Hepatocyte (in vitro differentiated cells): ENCODE measurements at regions not wholly inside any gene's neighbourhood (a gene's known extent, or its start where the extent isn't known, plus 50 kb on each side); places are given as distances from the start of the nearest gene placed in this dataset.

Experiments
- DNase-seq: peaks from one replicate; pipeline ENCODE4 v3.0.0-alpha.2; 2016; ENCODE audit warnings: low spot score
- H2AFZ ChIP-seq: fragments of 200-600 bp; sonication (generic); 2 replicates; pipeline ENCODE4 v1.6.0; 2016; ENCODE audit warnings: antibody characterized with exemption, mild to moderate bottlenecking
- H3K27ac ChIP-seq: fragments of 200-600 bp; sonication (generic); 2 replicates; pipeline ENCODE4 v1.5.1; 2016; ENCODE audit warnings: mild to moderate bottlenecking
- H3K27me3 ChIP-seq: fragments of 200-600 bp; sonication (generic); 2 replicates; pipeline ENCODE4 v1.6.1; 2016
- H3K36me3 ChIP-seq: fragments of 200-600 bp; sonication (generic); replicated peaks from 2 replicates; pipeline ENCODE4 v1.5.1; 2016; ENCODE audit warnings: low read depth; ENCODE audit not compliant: insufficient read depth
- H3K4me1 ChIP-seq: fragments of 200-600 bp; sonication (generic); 2 replicates; pipeline ENCODE4 v1.5.1; 2016; ENCODE audit warnings: mild to moderate bottlenecking, moderate library complexity; ENCODE audit not compliant: insufficient read depth
- H3K4me2 ChIP-seq: fragments of 200-600 bp; sonication (generic); 2 replicates; pipeline ENCODE4 v1.6.0; 2016
- H3K4me3 ChIP-seq: fragments of 200-600 bp; sonication (generic); 2 replicates; pipeline ENCODE4 v1.5.1; 2016; ENCODE audit warnings: mild to moderate bottlenecking
- H3K79me2 ChIP-seq: fragments of 200-600 bp; sonication (generic); 2 replicates; pipeline ENCODE4 v1.6.0; 2017; ENCODE audit warnings: mild to moderate bottlenecking
- H3K9me2 ChIP-seq: fragments of 200-600 bp; sonication (generic); replicated peaks from 2 replicates; pipeline ENCODE4 v1.6.0; 2017; ENCODE audit warnings: mild to moderate bottlenecking; ENCODE audit not compliant: insufficient read depth
- H3K9me3 ChIP-seq: fragments of 200-600 bp; sonication (generic); 2 replicates; pipeline ENCODE4 v1.5.1; 2016; ENCODE audit warnings: low read depth, mild to moderate bottlenecking
- H4K20me1 ChIP-seq: fragments of 200-600 bp; sonication (generic); 2 replicates; pipeline ENCODE4 v1.6.0; 2016; ENCODE audit warnings: mild to moderate bottlenecking; ENCODE audit not compliant: insufficient read depth, poor library complexity, severe bottlenecking
- EZH2 ChIP-seq: fragments of 200-600 bp; sonication (generic); IDR thresholded peaks from 2 replicates; pipeline ENCODE4 v1.6.1; 2016; ENCODE audit warnings: antibody characterized with exemption, mild to moderate bottlenecking, borderline replicate concordance
- EZH2phosphoT487 ChIP-seq: fragments of 200-600 bp; sonication (generic); IDR thresholded peaks from one replicate; pipeline ENCODE4 v1.6.1; 2018; ENCODE audit warnings: antibody characterized with exemption, mild to moderate bottlenecking, low read depth, moderate library complexity; ENCODE audit not compliant: unreplicated experiment, severe bottlenecking
- WGBS: methylation state at CpG from one replicate; pipeline ENCODE4 v1.1.6; 2016; ENCODE audit warnings: low lambda C conversion rate; ENCODE audit errors: missing lambda C conversion rate; 5-methylcytosine and 5-hydroxymethylcytosine counted together
- TF ChIP-seq, protein P1 (sequence below): fragments of 200-600 bp; sonication (generic); IDR thresholded peaks from 2 replicates; pipeline ENCODE4 v1.5.1; 2016; ENCODE audit warnings: antibody characterized with exemption, mild to moderate bottlenecking; ENCODE audit not compliant: poor library complexity

DNA sequence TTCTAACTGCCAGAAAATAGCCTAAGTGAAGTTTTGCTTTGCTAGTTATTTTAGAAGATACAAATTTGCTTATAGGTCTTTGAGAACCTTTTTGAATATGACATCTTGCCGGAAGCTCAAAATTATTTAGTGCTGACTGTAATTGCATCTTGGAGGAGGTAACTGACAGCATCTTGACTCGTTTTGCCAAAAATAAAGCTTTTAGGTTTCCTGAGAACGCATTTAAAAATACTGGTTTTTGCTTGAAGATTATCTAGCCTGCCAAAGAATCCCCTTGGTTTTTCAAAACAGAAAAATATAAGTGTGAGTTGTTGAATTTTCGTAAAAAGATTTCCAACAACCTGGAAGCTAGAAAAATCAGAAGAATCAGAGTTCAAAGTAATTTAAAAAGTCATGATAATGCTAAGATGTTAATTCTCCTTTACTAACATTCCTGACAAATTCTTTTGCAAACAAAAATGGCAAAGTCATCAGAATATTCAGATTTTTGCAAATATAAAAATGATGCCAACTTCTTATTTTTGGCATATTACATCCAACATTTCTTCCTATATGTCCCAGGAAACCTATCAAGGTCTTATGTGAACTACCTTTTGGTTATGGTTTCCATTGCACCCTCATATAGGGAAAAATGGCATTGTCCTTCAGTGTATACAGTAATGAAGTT, 178.0 kb upstream of the SLC8A1 start:
- Histone ChIP-seq H3K27me3 (no peaks in the 10 kb centered on the region), H3K36me3 (no peaks in the 10 kb centered on the region), H3K4me1 (no peaks in the 10 kb centered on the region), H4K20me1 (no peaks in the 10 kb centered on the region), H3K9me2 (no peaks in the 10 kb centered on the region), H3K79me2 (no peaks in the 10 kb centered on the region), H2AFZ (no peak overlapping the region), H3K4me2 (no peak overlapping the region), H3K27ac (no peak overlapping the region), H3K9me3 (no peaks in the 10 kb centered on the region), H3K4me3 (no peak overlapping the region)
- 88% methylated on average over 4 of the region's 4 CpGs for WGBS
- DNase-seq = no peak
- TF ChIP-seq EZH2phosphoT487 (no peak), EZH2 (no peak)
- TF ChIP-seq, protein P1, sequence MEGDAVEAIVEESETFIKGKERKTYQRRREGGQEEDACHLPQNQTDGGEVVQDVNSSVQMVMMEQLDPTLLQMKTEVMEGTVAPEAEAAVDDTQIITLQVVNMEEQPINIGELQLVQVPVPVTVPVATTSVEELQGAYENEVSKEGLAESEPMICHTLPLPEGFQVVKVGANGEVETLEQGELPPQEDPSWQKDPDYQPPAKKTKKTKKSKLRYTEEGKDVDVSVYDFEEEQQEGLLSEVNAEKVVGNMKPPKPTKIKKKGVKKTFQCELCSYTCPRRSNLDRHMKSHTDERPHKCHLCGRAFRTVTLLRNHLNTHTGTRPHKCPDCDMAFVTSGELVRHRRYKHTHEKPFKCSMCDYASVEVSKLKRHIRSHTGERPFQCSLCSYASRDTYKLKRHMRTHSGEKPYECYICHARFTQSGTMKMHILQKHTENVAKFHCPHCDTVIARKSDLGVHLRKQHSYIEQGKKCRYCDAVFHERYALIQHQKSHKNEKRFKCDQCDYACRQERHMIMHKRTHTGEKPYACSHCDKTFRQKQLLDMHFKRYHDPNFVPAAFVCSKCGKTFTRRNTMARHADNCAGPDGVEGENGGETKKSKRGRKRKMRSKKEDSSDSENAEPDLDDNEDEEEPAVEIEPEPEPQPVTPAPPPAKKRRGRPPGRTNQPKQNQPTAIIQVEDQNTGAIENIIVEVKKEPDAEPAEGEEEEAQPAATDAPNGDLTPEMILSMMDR = no peak

DNA sequence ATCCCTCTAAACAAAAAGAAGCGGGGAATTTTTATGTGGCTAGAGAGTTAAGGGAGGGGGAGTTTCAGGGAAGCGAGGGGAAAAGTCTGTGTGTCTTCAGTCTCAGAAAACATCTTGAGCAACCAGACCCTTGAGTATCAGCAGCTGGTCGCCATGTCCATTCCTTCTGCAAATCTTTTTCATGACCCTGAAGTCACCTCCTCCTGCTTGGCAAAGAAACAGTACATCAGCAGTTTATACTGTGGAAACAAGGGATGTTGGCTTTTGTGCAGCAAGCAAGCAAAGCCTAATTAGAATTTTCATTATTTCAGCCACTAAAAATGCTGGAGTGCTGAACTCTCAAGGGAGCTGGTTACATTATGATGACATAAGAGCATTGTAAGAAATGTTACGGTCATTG, 187.4 kb upstream of the SLC8A1 start:
- 75% methylated on average over 4 of the region's 4 CpGs for WGBS
- H3K4me2 ChIP-seq = no peak overlapping the region
- no peaks in the 10 kb centered on the region for H3K79me2 ChIP-seq
- TF ChIP-seq, protein P1 = no peak
- TF ChIP-seq EZH2 (no peak), EZH2phosphoT487 (no peak)
- no peaks in the 10 kb centered on the region for H4K20me1 ChIP-seq
- no peaks in the 10 kb centered on the region for H3K27me3 ChIP-seq
- no peaks in the 10 kb centered on the region for H3K36me3 ChIP-seq
- no peak overlapping the region for H2AFZ ChIP-seq
- no peak for DNase-seq
- H3K4me1 ChIP-seq = no peaks in the 10 kb centered on the region
- no peaks in the 10 kb centered on the region for H3K9me3 ChIP-seq
- no peak overlapping the region for H3K4me3 ChIP-seq
- H3K27ac ChIP-seq = no peak overlapping the region
- H3K9me2 ChIP-seq = no peaks in the 10 kb centered on the region

DNA sequence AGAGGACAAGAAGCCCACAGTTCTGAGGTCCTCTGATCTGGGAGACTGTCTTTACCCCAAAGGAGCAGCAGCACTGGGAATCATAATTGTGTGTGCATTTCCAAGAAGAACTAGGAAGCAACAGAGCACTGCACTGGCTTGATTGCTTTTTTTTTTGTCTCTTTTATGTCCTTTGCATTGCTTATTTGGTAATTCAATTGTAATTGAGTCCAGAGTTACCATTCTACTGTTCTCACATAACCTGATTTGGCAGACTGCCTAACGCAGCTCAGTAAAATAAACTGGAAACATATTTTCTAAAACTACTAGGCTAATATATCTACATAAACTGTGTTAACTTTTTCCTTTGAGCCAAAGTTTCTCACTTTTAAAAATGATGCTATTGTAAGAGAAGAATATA, 190.3 kb upstream of the SLC8A1 start:
- Histone ChIP-seq H4K20me1 (no peaks in the 10 kb centered on the region), H3K4me3 (no peak overlapping the region), H3K9me2 (no peaks in the 10 kb centered on the region), H3K36me3 (no peaks in the 10 kb centered on the region), H3K79me2 (no peaks in the 10 kb centered on the region), H3K9me3 (no peaks in the 10 kb centered on the region), H3K27ac (no peak overlapping the region), H3K4me2 (no peak overlapping the region), H3K4me1 (no peaks in the 10 kb centered on the region), H2AFZ (no peak overlapping the region), H3K27me3 (no peaks in the 10 kb centered on the region)
- WGBS = 75% methylated on average over 1 of the region's 1 CpG
- DNase-seq = no peak
- TF ChIP-seq, protein P1 = no peak

DNA sequence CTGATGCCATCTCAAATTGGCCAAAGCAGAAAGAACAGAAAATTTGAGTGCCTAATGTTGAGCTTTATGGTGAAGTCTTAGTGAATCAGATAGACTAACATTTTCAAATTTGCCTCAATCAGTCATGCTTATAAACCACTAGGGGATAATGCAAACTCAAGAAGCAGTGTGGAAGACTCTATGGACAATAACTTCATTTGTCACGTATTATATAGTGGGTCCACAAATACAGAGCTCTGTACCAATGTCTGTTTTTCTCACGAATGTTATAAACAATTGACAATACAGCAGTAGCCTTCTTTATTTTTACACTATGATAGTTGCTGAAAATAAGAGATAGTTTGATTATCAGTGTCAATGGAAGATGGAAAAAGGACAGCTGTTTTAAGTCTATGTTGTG, 190.8 kb upstream of the SLC8A1 start:
- H3K9me2 ChIP-seq = no peaks in the 10 kb centered on the region
- H3K4me2 ChIP-seq = no peak overlapping the region
- no peak overlapping the region for H3K27ac ChIP-seq
- H2AFZ ChIP-seq = no peak overlapping the region
- H3K4me3 ChIP-seq = no peak overlapping the region
- DNase-seq = no peak
- 81% methylated on average over 2 of the region's 2 CpGs for WGBS
- TF ChIP-seq EZH2phosphoT487 (no peak), EZH2 (no peak)
- H4K20me1 ChIP-seq = no peaks in the 10 kb centered on the region
- H3K9me3 ChIP-seq = no peaks in the 10 kb centered on the region
- no peaks in the 10 kb centered on the region for H3K36me3 ChIP-seq
- H3K4me1 ChIP-seq = no peaks in the 10 kb centered on the region
- no peaks in the 10 kb centered on the region for H3K79me2 ChIP-seq
- no peaks in the 10 kb centered on the region for H3K27me3 ChIP-seq
